PC-9 (cell line): ENCODE measurements at regions not wholly inside any gene's neighbourhood (a gene's known extent, or its start where the extent isn't known, plus 50 kb on each side); places are given as distances from the start of the nearest gene placed in this dataset.

ENCODE experiments used
- BruUV-seq: library from RNA; stranded (reverse); fragments of 400-500 nt; replicated peaks from 2 replicates; lab custom pipeline; 2021; lab: Mats Ljungman, UMichigan
- CTCF ChIA-PET: fragments of 300-600 bp; sonication (Branson Sonifier 250); formaldehyde crosslinking; loops from one replicate; lab custom pipeline; 2022; ENCODE audit warnings: antibody characterized with exemption; lab: Charles Lee
- POLR2A ChIA-PET: fragments of 300-600 bp; sonication (Branson Sonifier 250); formaldehyde crosslinking; loops from one replicate; lab custom pipeline; 2022; ENCODE audit warnings: antibody characterized with exemption; ENCODE audit not compliant: unreplicated experiment; lab: Charles Lee
- DNase-seq, 2 experiments: peaks; one replicate each; pipeline versions ENCODE4 v3.0.0 to v3.0.0-alpha.2; 2015 to 2022; ENCODE audit warnings: mixed read lengths in 1 of 2
- H2AFZ ChIP-seq: fragments of 200-600 bp; sonication (generic); 2 replicates; pipeline ENCODE4 v1.8.1; 2017; ENCODE audit warnings: antibody characterized with exemption
- H3F3A ChIP-seq: fragments of 200-600 bp; sonication (generic); 2 replicates; pipeline ENCODE4 v1.8.1; 2017; ENCODE audit warnings: antibody characterized with exemption, mild to moderate bottlenecking, low read depth; ENCODE audit not compliant: insufficient read depth
- H3K27ac ChIP-seq: fragments of 200-600 bp; sonication (generic); 2 replicates; pipeline ENCODE4 v1.6.1; 2016; ENCODE audit warnings: mixed run types
- H3K27me3 ChIP-seq: fragments of 200-600 bp; sonication (generic); 2 replicates; pipeline ENCODE4 v1.6.1; 2016; ENCODE audit warnings: low read depth, mixed run types; ENCODE audit not compliant: insufficient read depth
- H3K36me3 ChIP-seq: fragments of 200-600 bp; sonication (generic); 2 replicates; pipeline ENCODE4 v1.6.1; 2016; ENCODE audit warnings: low read depth, mixed run types
- H3K4me1 ChIP-seq: fragments of 200-600 bp; sonication (generic); replicated peaks from 2 replicates; pipeline ENCODE4 v1.6.1; 2016; ENCODE audit warnings: mixed run types; ENCODE audit not compliant: insufficient read depth
- H3K4me2 ChIP-seq: fragments of 200-600 bp; sonication (generic); 2 replicates; pipeline ENCODE4 v1.6.1; 2017; ENCODE audit warnings: mixed run types
- H3K4me3 ChIP-seq: fragments of 200-600 bp; sonication (generic); 2 replicates; pipeline ENCODE4 v1.6.1; 2016; ENCODE audit warnings: mixed run types
- H3K79me2 ChIP-seq: fragments of 200-600 bp; sonication (generic); 2 replicates; pipeline ENCODE4 v1.6.1; 2017; ENCODE audit warnings: low read depth, mixed run types
- H3K9me2 ChIP-seq: fragments of 200-600 bp; sonication (generic); 2 replicates; pipeline ENCODE4 v1.8.1; 2017; ENCODE audit warnings: mild to moderate bottlenecking; ENCODE audit not compliant: insufficient read depth
- H3K9me3 ChIP-seq: fragments of 200-600 bp; sonication (generic); 2 replicates; pipeline ENCODE4 v1.8.1; 2016; ENCODE audit warnings: low read depth; ENCODE audit not compliant: insufficient read depth
- H4K20me1 ChIP-seq: fragments of 200-600 bp; sonication (generic); 2 replicates; pipeline ENCODE4 v1.8.1; 2017; ENCODE audit not compliant: insufficient read depth
- EZH2 ChIP-seq: fragments of 200-600 bp; sonication (generic); IDR thresholded peaks from 2 replicates; pipeline ENCODE4 v1.8.0; 2017; ENCODE audit warnings: antibody characterized with exemption, low read depth
- intact Hi-C: fragments of 100-400 bp; cut with micrococcal nuclease; formaldehyde crosslinking; loops from one replicate; pipeline ENCODE4 v1.10.0; 2022; ENCODE audit not compliant: unreplicated experiment
- TF ChIP-seq, protein P1 (sequence below): fragments of 200-600 bp; sonication (generic); conservative IDR thresholded peaks from 2 replicates; pipeline ENCODE4 v1.6.1; 2017; ENCODE audit warnings: mixed run types, antibody characterized with exemption, mild to moderate bottlenecking, moderate library complexity

DNA sequence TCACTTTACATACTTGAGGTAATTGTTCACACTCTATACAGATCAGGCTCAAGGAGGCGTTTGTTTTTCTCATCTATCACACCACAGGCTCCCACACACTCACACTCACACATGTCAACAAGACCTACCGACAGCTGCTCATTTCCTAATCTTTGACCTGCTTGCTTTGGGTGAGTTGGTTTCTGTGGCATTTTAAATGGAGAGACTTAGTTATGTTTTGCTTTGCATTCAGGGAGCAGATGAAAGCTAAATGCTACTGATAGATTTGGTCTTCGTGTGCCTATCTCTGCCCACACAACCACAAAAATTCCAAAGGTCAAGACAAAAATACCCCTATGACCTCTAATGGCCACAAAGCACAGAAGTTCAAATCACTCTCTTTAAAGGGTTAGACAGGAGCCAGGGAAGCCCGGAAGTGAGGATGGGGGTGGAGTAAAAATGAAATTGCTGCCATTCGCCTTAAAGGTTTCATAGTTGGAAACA lies 203.5 kb upstream of the G2E3 start:
- no TSS peak for BruUV-seq
- TF ChIP-seq, protein P1, sequence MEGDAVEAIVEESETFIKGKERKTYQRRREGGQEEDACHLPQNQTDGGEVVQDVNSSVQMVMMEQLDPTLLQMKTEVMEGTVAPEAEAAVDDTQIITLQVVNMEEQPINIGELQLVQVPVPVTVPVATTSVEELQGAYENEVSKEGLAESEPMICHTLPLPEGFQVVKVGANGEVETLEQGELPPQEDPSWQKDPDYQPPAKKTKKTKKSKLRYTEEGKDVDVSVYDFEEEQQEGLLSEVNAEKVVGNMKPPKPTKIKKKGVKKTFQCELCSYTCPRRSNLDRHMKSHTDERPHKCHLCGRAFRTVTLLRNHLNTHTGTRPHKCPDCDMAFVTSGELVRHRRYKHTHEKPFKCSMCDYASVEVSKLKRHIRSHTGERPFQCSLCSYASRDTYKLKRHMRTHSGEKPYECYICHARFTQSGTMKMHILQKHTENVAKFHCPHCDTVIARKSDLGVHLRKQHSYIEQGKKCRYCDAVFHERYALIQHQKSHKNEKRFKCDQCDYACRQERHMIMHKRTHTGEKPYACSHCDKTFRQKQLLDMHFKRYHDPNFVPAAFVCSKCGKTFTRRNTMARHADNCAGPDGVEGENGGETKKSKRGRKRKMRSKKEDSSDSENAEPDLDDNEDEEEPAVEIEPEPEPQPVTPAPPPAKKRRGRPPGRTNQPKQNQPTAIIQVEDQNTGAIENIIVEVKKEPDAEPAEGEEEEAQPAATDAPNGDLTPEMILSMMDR = no peak
- no peak for TF ChIP-seq EZH2

DNA sequence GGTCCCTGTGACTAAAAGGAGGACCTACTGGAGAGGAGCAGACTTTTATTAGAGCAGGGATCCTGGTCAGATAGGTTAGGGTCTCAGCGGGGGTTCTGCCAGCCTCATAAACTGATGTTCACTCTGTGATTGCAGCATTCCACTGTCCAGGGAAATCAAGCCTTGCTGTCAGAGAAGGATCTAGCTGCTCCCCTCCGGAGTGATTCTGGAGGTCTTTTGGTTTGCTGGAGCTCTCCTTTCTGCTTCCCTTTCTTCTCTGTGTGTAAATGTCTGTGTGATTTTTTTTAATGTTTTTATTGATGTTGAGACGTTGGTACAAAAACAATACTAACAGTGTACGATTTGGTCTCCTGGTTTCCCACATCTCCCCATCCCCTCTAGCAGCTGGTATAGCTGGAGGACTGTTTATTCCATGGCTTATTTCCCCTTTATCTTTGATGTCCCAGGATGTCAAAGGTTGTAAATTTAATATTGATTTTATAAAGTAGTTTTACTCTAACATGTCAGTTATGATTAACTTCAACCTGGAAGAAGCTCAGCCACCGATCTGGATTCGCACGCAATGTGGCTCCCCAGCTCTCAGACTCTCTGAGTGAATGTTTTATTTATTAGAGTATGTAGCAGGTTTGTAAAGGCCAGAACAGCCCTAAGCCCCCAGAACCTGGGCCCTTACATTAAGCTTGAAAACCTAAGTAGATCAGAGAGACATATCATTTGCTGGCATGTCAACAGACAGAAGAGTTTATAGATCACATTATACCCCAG lies 202.3 kb upstream of the G2E3 start:
- POLR2A ChIA-PET = no interaction called here
- Histone ChIP-seq H3F3A (no peaks in the 10 kb centered on the region), H3K9me2 (no peaks in the 10 kb centered on the region), H3K4me3 (no peak overlapping the region), H3K27me3 (0 out of 2 replicates have a peak, but pooled peaks cover 3% of the 10 kb centered on the region), H4K20me1 (no peaks in the 10 kb centered on the region), H3K79me2 (no peaks in the 10 kb centered on the region), H3K4me1 (no peaks in the 10 kb centered on the region), H3K4me2 (no peak overlapping the region), H2AFZ (no peak overlapping the region), H3K9me3 (no peaks in the 10 kb centered on the region), H3K27ac (no peak overlapping the region), H3K36me3 (no peaks in the 10 kb centered on the region)
- intact Hi-C loops = no loop called here
- TF ChIP-seq, protein P1 = no peak
- TF ChIP-seq EZH2 = no peak
- DNase-seq = no peak
- no TSS peak for BruUV-seq
- CTCF ChIA-PET = interaction anchor here (0.6 kb wide), 1 partner anchor 562 kb away, joined by 3 read pairs; no protein-coding TSS in a partner anchor

More for the DNA sequence above, 203.5 kb upstream of the G2E3 start:
- Histone ChIP-seq H3K27ac (no peak overlapping the region), H4K20me1 (no peaks in the 10 kb centered on the region), H3K79me2 (no peaks in the 10 kb centered on the region), H3F3A (no peaks in the 10 kb centered on the region), H3K9me3 (no peaks in the 10 kb centered on the region), H3K9me2 (no peaks in the 10 kb centered on the region), H3K27me3 (0 out of 2 replicates have a peak, but pooled peaks cover 3% of the 10 kb centered on the region), H3K4me2 (no peak overlapping the region), H2AFZ (no peak overlapping the region), H3K4me1 (no peaks in the 10 kb centered on the region), H3K36me3 (no peaks in the 10 kb centered on the region), H3K4me3 (no peak overlapping the region)
- POLR2A ChIA-PET = no interaction called here
- intact Hi-C loops = no loop called here
- no peak for DNase-seq
- CTCF ChIA-PET = no interaction called here

DNA sequence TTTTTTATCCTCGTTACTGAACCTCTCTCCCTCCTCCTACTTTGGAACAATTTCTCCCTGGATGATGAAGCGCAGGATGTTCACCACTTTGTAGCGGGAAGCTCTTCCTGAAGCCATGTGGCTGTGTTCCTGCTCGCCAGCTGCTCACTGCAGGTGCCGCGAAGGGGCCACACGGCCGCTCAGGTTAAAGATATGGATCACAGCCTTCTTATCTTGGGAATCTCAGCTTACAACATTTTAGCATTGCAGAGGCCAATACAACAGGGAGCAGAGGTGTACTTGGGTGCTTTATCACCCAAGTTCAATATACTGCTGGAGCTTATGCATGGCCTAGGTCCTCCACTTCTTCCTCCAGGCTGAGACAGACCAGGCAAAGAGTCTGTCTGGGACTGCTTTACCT lies 201.2 kb upstream of the G2E3 start:
- no peak for DNase-seq
- CTCF ChIA-PET = no interaction called here
- H3F3A ChIP-seq = no peaks in the 10 kb centered on the region
- H3K4me2 ChIP-seq = no peak overlapping the region
- no peaks in the 10 kb centered on the region for H3K36me3 ChIP-seq
- intact Hi-C loops = no loop called here
- H3K27me3 ChIP-seq = 0 out of 2 replicates have a peak, but pooled peaks cover 3% of the 10 kb centered on the region
- H3K4me1 ChIP-seq = no peaks in the 10 kb centered on the region
- H4K20me1 ChIP-seq = no peaks in the 10 kb centered on the region
- H3K9me2 ChIP-seq = no peaks in the 10 kb centered on the region
- H3K79me2 ChIP-seq = no peaks in the 10 kb centered on the region
- no peak overlapping the region for H3K27ac ChIP-seq
- TF ChIP-seq, protein P1 = no peak
- no peak for TF ChIP-seq EZH2
- no TSS peak for BruUV-seq
- no peaks in the 10 kb centered on the region for H3K9me3 ChIP-seq
- no peak overlapping the region for H2AFZ ChIP-seq
- H3K4me3 ChIP-seq = no peak overlapping the region
- POLR2A ChIA-PET = no interaction called here
